ENCODE measurements at regions not wholly inside any gene's neighbourhood (a gene's known extent, or its start where the extent isn't known, plus 50 kb on each side); places are given as distances from the start of the nearest gene placed in this dataset.
A peak's percentile ranks its signal among the peaks of the same experiment; 100 is the strongest.

DNA sequence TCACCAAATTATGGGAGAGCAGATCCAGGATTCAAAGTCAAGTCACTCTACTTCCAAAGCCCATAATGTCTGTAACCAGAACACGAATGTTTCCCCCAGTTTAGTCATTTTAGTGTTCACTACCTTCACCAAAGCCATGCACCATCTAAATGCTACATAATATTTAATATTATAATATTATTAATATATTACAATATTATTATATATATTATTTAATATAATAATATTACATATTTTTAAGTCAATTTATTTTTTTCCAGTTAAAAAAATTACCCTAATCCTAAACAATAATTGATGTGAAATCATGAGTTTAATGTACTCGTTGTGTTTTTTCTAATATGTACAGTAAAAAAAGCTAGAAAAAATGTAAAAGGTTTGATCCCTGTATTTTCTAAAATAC, 276.6 kb upstream of the TBL1XR1 start:
- no peak for DNase-seq (ENCODE audit: low read depth)

DNA sequence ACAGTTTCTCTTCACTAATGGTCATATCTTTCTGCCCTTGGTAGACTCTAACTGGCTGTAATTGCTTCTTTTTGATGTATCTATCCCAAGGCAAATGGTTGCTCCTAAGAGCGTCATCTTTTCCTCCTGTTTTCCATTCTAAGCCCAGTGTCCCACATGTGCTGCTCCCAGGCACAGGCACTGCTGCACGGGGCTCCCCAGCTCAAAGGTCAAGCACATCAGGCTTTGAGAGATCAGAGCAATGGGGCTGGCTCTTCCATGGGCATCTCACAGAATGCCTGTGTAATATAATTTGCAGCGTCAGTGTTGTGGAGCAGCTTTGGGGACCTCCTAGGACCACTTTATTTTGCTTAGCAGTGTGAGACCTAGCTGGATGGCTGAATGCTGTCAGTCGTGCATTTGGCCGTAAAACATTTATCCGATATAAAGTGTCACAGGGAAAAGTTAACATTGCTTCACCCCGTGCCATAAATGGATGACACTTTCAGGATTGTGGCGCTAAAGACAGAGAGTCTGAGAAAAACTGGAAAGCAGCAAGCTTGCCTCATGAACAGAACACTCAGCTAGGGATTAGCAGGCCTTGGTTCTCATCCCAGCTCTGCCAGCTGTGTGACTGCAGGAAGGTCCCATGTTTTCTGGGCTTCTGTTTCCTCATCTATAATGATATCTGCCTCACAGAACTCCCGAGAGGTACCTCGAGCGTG, 277.5 kb upstream of the TBL1XR1 start:
- DNase-seq (ENCODE audit: low read depth): no peak

DNA sequence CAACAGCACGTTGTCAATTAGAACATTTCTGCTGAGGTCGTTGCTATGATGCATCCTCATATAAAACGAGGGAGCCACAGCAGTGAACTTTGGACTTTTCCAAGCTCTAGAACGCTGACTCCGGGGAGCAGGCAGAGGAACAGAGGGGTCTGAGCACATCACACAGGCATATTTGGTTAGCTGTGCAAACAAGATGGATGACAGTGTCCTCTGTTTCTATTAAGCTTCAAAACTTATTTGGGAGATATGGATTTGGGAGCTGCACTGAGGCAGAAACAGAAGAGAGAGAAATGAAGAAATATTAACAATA, 278.0 kb upstream of the TBL1XR1 start:
- DNase-seq (ENCODE audit: low read depth): no peak

GRCh38 chr3:177476495-177476894, 279.2 kb upstream of the TBL1XR1 start:
- no peak for DNase-seq (ENCODE audit: low read depth)

DNA sequence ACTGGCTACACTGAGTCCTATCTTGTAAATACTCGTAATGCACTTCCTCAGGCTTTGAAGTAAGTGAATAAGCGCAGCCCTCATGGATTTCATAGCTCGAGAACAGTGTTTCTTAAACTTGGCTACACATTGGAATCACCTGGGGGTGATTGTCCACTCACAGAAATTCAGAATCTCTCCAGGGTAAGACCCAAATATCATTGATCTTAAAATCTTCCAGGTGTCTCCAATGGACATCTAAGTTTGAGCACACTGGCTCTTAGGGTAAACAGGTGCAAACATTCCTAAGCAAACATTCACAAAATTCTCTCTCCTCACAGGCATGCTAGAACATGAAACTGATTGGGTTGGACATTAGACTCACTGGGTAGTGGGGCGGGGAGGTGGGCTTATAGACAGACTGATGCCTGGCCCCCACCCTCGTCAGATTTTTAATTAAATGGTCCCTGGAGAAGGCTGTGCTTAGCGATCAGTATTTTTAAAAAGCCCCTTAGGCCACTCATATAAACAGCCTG, 279.7 kb upstream of the TBL1XR1 start:
- DNase-seq (ENCODE audit: low read depth): no peak

DNA sequence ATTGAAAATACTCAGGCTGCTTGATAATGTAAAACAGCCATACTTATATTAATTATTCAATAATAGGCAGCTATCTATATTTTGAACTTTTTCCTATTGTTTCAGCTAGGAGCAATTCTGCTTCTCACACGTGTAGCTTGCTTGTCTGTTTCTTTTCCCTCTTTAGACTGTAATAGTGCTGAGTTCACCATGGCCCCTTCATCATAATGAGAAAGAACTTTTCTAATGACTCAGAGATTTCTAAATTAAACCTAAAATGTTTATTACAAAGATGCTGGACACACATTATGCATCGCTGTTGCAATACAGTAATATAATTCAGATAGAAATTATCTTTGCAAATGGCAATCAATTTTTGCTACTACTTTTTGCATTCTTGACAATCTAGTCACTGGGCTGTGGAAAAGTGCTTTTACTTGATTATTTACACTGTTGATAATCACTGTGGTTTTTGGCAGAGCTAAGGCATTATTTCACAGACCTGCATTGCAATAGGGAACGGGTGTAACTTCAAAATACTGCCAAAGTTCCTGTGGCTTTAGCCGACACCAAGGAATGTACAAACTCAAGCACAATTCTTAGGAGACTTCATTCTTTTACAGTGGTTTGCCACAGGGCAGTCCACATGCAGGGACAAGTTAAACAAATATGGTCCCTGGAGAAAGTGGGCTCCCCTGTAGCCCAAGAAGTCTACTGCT, 281.0 kb upstream of the TBL1XR1 start:
- DNase-seq (ENCODE audit: low read depth): peak; percentile 98

DNA sequence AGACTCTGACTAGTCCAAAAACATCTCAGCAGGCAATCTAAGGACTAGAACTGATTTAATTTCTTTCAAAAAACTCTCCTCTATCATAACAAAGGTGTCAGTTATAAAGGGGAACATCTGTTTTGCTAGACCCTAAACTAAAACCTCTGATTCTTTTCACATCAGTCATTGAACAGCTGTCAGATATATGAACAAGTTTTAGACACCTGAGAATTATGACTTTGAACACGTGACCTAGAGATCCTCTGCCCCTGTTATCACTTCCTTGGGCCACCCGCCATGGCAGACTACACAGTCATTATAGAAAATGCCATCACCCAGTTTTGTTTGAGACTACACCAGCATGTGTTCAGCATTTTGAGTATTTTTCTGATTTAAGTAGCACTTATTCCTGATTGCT, 282.3 kb upstream of the TBL1XR1 start:
- no peak for DNase-seq (ENCODE audit: low read depth)

- DNase-seq (ENCODE audit: low read depth): no peak
Observed at GRCh38 chr3:177481329-177481728, 284.0 kb upstream of the TBL1XR1 start.

DNA sequence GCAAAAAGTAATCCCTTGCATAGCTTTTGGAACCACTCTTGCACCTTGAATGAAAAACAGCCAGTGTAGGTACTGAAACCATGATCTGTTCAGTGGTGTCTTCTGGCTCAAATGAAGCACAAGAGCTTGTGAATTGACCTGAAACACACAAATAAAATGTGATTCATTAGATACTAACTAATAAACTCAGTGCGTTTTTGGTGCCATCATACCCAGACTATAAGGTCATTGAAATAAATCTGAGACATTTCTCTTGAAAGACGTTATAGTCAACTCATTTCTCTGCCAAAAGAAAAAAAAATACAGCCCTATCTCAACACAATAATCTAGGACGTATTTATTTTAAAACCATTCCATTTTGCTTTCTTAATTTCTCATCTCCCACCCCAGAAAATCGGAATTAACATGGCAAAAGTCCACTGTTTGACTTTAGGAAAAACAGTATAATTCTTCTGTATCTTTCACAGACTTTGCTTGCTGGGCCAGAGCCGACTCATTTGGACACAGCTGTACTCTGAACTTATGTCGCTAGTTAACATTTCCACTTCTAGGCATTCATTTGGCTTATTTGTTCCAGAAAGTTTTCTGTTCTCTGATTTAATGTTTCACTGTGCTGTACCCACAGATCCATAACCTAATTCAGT, 284.9 kb upstream of the TBL1XR1 start:
- DNase-seq (ENCODE audit: low read depth): no peak

- DNase-seq (ENCODE audit: low read depth): no peak
Observed at GRCh38 chr3:177483182-177483967, 286.1 kb upstream of the TBL1XR1 start.

DNA sequence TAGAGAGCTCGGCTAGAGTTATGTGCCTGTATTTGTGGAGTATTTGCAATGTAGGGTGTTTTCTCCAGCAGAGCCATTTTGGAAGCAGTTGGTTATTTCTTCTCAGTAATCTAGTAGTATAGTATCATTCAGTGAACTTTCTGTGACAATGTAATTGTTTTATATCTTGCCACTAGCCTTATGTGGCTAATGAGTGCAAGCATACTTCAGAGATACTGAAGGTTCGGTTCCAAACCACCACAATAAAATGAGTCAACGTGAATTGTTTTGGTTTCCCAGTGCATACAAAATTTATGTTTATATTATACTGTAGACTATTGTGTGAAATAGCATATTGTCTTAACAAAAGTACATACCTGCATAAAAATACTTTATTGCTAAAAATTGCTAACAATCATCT, 286.9 kb upstream of the TBL1XR1 start:
- no peak for DNase-seq (ENCODE audit: low read depth)

DNA sequence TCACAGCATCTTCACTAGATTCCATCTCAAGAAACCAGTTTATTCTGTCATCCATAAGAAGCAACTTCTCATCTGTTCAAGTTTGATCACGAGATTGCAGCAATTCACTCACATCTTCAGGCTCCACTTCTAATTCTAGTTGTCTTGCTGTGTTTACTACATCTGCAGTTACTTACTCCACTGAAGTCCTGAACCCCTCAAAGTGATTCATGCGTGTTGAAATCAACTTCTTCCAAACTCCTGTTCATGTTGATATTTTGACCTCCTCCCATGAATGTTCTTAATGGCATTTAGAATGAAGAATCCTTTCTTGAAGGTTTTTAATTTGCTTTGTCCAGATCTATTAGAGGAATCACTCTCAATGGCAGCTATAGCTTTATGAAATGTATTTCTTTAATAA, 287.6 kb upstream of the TBL1XR1 start:
- DNase-seq (ENCODE audit: low read depth): no peak

DNA sequence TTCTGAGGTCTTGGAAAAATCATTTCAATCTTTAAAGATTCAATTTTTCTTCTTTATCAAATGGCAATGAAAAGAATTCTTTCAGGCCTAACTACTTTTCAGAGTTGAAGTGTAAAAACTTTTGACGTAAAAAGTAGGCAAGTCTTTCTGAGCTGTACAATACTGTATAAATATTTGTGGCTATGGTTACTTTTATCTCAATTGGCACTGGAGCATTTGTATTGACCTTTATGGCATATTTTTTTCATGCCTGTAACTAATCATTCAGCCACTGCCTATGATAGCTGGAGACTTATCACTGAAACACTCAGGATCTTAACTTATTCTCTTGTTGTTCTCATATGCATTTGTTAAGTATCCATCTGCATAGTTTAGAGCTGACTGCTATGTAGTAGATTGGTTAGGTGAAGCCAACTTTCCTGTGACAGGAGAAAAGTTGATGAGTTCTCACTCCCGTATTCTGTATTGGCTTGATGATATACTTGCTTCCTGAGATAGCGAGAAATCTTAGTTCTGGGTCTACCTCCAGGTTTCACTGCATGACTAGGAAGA, 290.4 kb upstream of the TBL1XR1 start:
- DNase-seq (ENCODE audit: low read depth): no peak

GRCh38 chr3:177488740-177489139, 291.5 kb upstream of the TBL1XR1 start:
- DNase-seq (ENCODE audit: low read depth): no peak

DNA sequence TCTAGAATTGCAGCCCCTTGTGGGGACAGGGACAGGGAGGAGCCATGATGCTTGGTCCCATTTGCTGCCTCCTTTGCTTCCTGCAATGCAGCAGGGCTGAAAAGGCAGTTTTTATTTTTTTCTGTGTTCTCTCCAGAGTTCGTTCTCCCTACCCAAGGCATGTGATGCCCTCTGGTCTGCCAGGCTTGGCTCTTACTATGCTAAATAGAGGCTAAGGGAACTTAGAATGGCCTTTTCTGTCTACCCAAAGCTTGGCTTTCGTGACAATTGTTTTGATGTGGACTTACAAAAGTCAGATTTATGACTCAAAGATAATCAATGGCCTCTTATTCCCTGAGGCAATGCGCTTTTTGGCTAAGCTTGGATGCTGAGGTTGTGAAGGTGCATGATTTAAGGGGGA, 293.3 kb upstream of the TBL1XR1 start:
- no peak for DNase-seq (ENCODE audit: low read depth)

DNA sequence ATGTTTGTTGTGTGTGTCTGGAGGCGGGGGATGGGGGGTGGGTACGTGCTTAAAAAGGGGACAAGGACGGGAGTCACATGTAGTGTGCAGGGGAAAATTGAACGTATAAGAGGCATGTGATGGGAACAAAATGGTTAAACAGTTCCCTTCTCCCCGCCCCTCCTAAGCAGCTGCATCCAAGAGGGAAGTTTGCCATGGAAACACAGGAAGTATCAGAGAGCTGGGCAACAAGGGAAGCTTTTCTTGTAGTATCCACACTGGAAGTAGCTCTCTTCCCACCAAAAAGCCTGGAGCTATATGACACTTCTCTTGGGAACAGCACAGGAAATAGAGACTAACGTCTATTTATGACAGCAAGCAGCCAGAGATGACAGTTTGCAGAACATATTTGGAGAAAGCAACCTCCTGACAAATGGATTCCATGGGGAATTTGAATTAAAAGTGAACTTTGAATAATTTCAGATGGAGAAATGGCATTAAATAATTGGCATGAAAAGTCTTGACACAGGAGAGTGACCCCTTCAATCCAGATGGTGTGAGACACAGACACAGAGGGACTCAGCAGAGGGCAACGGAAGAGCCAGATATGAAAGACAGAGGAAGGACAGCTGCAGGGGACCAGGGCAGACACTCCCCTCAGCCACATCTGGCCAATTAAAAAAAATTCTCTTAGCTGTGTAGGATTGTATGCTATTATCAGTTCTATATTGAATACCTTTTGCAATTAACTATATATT, 294.2 kb upstream of the TBL1XR1 start:
- DNase-seq (ENCODE audit: low read depth): peak; percentile 38

DNA sequence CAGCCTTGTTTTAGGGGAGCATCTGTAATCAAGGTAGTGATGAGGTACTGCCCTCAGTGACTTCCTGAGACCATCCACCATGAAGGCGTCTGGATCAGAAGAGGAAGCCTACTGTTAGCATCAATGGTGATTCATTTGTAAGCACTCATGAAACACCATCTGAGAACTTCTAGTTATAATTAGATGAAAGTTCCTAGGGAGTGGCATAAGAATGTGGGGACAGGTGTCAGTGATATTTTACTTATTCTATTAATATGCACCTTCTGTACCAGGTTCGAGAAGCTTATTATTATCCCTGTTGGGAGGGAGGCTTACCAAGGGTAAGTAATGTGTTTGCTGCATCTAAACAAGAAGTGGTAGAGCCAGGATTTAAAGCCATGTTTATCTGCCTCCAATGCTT, 295.8 kb upstream of the TBL1XR1 start:
- no peak for DNase-seq (ENCODE audit: low read depth)

- no peak for DNase-seq (ENCODE audit: low read depth)
Observed at GRCh38 chr3:177494216-177494615, 296.9 kb upstream of the TBL1XR1 start.

DNA sequence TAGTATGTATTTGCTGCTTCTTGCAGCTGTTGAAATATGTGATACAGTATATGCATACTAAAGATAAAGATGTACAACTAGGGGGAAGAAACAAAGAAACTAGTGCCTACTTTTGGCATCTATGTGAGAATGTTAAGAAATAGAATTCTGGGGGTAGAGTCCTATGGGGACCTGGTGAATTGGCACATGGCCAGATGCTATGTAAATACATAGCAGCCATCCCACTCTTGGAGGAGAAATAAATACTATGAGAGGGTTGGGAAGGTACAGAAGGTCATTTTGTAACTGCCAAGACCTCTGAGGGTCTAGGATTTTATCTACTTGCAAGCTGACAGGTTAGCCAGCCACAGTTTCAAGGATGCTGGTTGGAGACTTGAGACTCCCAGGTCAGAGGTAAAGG, 298.3 kb upstream of the TBL1XR1 start:
- no peak for DNase-seq (ENCODE audit: low read depth)

- DNase-seq (ENCODE audit: low read depth): peak; percentile 78
Observed at GRCh38 chr3:177498037-177498857, 301.0 kb upstream of the TBL1XR1 start.

All from HT1080 (cell line).